Right lobe of liver (tissue), 4 donors: ENCODE measurements at regions not wholly inside any gene's neighbourhood (a gene's known extent, or its start where the extent isn't known, plus 50 kb on each side); places are given as distances from the start of the nearest gene placed in this dataset.

Experiments used
- POLR2A ChIP-seq: fragments of 450-650 bp; IDR thresholded peaks from one replicate; pipeline ENCODE4 v1.6.1; 2017; ENCODE audit warnings: antibody characterized with exemption, mild to moderate bottlenecking
- TF ChIP-seq, protein P1 (sequence below), 4 donors: fragments of 200-600 bp in 3 of 4; fragments of 450-650 bp in 1 of 4; IDR thresholded peaks; one replicate each; pipeline versions ENCODE4 v1.5.1 to v1.8.0; 2016 to 2022; ENCODE audit warnings: antibody characterized with exemption in 4 of 4, mild to moderate bottlenecking in 2 of 4
- donor health status: DM: no; HTN: no; CAD: no.
- donor health status: DM: no; HTN: no; CAD: no.
- donor health status: DM: no; HTN: yes; CAD: no.

GRCh38 chr5:15159606-15160005, 288.0 kb upstream of the ANKH start:
- TF ChIP-seq, protein P1, sequence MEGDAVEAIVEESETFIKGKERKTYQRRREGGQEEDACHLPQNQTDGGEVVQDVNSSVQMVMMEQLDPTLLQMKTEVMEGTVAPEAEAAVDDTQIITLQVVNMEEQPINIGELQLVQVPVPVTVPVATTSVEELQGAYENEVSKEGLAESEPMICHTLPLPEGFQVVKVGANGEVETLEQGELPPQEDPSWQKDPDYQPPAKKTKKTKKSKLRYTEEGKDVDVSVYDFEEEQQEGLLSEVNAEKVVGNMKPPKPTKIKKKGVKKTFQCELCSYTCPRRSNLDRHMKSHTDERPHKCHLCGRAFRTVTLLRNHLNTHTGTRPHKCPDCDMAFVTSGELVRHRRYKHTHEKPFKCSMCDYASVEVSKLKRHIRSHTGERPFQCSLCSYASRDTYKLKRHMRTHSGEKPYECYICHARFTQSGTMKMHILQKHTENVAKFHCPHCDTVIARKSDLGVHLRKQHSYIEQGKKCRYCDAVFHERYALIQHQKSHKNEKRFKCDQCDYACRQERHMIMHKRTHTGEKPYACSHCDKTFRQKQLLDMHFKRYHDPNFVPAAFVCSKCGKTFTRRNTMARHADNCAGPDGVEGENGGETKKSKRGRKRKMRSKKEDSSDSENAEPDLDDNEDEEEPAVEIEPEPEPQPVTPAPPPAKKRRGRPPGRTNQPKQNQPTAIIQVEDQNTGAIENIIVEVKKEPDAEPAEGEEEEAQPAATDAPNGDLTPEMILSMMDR (IDR thresholded peaks at IDR 0.05): no peak
- TF ChIP-seq POLR2A: no peak
